HG02759 (cell line): ENCODE measurements at regions not wholly inside any gene's neighbourhood (a gene's known extent, or its start where the extent isn't known, plus 50 kb on each side); places are given as distances from the start of the nearest gene placed in this dataset.

Source experiments
- ATAC-seq: cut with Tn5 transposase; IDR thresholded peaks from one replicate; pipeline ENCODE4 v1.9.1; 2021; ENCODE audit warnings: mild to moderate bottlenecking, moderate library complexity; ENCODE audit not compliant: unreplicated experiment

DNA sequence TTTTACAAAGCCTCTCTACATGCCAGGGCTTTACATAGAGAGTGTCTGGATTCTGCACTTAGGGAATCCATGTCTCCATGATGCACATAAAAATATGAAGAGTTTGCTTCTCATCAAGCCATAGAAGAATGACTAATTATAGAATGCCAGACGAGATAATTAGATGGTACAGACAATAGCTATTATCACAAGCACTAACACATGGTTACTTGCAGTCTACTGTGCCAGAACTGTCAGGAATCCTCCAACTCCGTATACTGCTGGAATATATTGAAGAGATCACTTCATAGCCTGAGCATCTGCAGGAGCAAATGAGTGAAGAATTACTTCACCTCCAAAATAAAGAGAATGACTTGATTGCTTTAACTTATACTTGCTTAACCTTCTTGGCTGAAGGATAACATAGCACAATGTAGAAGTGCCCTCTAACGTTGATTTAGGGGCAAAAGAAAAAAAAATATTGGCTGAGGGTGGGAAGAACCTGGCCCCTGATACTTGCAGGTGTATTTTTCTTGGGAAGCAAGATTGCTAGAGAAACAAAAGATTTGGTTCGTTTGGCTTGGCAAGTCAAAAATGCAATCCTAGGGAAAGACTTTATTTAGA, 272.8 kb upstream of the FAR2 start:
- ATAC-seq: no peak

DNA sequence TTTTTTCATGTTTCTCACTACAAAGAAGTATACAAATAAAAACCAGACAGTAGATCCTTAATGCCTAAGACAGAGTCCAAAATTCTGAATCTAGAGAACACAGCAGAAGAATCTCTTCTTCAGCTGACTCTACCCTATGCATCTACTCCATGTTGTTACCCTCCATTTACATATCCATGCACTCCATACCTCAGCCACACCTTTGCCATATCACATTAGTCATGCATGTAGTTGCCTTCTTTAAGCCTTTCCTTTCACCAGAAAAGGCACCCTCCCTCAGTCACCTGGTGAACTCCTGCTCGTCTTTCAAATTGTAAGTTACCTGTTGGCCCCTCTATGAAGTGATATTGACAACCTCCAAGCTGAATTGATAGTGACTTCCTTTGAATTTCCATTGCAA, 271.2 kb upstream of the FAR2 start:
- no peak for ATAC-seq

DNA sequence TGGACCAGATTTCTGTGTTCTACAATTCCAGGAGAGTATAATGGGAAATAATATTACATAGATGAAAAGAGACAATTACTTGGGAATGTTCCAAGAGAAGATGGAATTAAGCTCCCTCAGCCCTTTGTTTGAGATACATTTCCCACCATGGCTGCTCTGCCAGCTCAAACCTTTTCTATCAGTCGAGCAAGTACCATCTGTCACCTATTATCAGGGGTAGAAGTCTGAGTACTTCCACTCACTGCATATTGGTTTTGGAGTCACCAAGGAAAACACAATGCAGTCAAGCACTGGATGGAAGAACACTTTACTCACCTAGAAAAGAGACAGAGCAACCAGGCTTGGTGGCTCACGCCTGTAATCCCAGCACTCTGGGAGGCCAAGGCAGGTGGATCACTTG, 270.4 kb upstream of the FAR2 start:
- ATAC-seq: no peak

DNA sequence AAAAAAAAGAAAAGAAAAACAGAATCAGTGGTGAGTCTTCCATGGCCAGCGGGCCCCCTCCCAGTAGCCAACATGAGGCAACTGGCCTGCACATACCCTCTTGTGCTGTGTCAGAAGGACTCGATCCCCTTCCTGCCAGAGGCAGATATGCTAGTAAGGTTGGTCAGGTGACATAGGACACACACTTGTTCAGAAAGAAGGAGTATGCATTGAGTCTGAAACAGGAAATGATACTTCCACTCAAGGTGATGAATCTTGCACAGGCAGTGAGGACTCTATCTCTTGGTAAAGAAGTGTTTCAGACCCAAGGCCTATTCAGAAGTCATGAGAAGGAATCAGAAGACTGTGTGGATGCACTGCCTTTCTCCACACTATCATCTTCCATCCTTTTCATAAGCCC, 269.7 kb upstream of the FAR2 start:
- ATAC-seq: peak; percentile 63

DNA sequence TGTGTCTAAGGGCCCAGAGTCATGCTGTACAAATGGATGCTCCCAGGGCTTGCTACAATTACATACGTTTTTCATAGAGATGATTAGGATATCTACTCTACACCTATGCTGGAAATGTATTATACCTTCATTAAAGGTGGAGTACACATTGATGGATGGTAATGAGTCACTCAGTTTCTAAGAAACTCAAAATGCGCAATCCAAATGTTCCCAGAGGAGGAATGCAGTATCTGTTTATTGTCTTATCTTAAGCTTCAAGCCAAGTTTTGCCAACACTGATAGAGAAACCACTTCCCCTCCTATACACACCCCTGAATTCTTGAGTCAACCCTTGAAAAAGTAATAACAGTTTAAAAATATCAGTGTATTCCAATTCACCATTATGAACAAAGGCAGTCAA, 266.6 kb upstream of the FAR2 start:
- no peak for ATAC-seq

DNA sequence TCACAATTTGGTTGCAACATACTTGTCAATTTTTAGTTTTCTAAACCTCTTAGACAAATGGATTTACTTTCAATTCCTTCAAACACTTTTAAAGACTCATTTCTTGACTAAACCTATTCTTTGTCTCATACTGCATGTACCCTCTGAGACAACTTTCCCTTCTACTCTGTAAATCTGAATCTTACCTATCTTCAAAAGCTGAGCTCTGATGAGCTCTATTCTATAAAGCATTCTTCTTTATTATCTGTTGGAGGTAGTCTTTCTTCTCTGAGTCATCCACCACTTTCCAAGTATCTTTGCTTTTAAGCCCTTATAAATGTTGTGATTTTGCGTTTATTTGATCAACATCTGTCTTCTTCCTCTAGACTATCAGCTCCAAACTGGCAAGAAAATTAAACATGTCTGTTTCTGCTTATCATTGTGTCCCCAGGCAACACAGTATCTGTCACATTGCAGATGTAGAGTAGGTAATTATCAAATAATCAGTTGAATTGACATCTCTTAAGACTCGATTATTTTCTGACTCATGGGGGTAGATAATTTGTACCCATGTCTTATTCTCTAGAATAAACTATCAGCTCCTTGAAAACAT, 265.6 kb upstream of the FAR2 start:
- no peak for ATAC-seq

DNA sequence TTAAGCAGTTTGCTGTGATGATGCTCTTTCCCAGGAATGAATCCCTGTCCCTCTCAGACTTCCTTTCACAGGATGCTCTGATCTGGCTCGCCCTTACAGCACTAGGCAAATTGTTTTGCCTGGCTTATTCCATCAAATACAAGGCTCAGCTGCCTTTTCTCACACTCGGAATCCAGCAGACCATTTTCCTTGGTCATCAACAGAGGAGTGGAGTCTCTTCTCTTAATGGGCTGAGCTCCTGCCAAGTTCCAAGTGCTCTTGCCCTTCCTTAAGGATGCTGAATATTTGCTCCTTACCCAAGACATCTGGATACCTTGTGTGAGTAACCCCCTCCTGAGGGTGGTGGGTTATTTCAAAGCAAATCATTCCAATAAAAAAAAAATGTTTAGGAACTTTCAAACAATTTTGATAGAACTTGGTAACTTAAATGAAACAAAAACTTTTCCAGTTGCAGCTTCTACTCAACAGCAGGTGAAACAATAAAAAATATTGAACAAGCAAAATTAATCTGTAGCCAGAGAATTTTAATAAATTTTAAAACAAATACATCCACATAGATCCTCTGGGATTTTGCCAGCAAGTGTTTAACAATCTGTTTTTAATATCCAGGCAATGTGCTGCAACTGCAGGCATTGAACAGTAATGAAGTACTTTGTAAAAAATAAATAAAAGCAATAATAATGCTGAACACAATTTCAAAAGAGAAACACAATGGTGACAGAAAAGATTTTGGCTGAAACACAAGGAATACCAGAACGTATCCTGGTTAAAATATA, 264.0 kb upstream of the FAR2 start:
- no peak for ATAC-seq

DNA sequence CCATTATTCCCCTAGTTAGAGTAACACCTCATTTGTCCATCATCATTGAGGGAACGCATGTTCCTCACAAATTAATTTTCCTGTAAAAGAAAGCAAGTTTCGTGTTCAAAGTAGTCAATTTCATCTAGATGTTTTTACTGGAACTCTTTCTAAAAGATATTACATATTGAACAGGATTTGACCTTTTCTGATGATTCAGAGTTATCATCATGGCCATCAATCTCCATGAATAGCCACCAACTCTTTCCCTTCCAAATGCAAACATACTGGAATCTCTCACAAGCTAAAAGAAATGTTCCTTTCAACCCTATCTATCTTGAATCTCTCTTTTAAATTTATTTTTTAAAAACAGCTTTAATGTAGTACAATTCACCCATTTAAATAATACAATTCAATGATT, 263.1 kb upstream of the FAR2 start:
- ATAC-seq: no peak

DNA sequence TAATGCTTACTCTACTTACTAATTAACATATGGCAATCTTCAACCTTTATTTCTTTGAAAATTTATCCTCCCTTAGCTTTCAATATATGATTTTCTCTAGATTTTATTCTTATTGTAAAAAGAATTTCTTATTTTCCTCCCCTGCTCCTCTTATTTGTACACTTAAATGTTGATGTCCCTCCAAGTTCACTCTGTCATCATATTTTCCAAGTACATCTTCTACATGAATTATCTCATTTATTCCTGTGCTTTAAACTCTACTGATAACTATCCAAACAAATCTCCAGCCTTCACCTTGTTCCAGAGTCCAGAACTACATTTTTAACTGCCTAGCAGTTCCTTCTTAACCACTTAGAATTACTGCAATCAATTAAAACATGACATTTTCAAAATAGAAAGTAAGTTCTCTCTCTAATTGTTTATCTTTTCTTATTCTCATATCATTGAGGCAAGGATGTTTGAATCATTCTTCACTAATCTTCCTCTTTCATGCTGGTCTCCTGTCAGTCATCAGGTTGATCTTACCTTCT, 261.6 kb upstream of the FAR2 start:
- no peak for ATAC-seq

DNA sequence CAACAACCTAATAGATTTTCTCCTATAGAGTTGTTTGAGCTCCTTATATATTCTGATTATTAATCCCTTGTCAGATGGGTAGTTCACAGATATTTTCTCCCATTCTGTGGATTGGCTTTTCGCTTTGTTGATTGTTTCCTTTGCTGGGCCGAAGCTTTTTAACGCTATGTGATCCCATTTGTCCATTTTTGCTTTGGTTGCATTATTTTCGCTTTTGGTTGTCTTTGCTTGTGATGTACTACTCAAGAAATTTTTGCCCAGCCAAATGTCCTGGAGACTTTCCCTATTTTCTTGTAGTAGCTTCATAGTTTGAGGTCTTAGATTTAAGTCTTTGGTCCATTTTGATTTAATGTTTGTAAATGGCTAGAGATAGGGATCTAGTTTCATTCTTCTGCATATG, 258.4 kb upstream of the FAR2 start:
- no peak for ATAC-seq

DNA sequence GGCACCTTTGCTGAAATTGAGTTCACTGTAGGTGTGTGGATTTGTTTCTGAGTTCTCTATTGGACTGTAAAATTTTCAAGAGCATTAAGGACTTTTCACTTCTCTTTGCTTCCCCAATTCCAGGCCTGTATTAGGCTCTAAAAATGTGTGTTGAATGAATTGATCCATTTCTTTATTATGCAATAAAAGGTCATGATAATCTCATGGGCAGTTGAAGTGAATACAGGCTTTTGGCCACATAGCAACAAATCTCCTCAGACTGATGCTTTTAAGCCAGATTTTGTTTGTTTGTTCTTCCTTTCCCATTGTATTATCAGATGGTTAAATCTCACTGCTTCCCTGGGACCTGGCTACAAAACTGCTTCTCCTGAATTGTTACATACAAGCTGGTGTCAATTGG, 258.0 kb upstream of the FAR2 start:
- no peak for ATAC-seq

DNA sequence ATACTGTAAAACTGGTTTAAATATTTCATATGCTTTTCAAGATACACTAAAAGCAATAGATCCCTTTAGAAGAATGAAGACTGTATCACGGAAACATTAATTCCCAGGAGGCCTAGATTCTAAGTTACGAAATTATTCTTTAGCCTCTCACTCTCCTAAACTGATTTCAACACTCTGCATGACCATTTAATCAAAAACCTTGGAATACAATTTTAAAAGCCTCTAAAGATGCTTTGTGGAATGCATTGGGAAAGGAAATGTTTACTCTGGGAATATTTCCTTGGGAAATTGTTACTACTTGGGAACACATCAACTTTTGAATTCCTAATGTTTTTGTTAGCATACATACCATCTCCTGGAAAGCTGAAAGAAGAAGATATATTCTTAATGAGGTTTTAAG, 255.7 kb upstream of the FAR2 start:
- ATAC-seq: no peak

DNA sequence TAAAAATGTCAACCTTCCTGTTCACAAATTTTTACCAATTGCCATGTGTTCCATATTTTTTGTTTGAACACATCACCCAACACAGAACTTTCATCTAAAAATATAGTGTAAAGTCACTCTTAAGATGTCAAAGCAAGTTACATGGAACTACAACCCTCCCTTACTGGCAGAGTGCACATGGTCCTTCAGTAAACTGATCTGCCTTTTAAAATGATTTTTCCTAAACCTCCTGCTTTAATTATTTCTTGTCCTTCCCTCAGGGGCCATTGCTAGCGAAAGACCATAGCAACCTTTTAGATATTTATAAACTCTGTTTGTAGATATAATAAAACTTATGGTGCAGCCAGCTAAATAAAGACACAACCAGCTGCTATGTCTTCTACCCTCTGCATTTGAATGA, 255.2 kb upstream of the FAR2 start:
- no peak for ATAC-seq

DNA sequence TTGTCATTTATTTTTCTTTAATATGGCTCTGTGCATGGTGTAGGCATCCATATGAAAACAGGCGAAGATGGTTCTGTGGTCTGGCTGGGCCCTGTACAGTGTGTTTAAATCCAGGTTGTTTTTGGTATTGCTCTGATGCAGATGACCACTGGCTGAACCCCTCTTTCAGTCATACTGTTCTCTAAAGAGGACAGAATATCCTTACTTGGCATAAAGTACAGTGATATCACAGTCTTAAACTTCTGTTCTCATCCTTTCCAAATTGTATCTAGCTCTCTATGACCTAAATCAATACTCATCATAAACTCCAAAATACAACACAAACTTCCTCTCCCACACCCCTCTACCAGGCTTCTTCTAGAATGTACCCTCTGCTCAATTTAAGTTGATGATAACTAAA, 252.7 kb upstream of the FAR2 start:
- no peak for ATAC-seq

DNA sequence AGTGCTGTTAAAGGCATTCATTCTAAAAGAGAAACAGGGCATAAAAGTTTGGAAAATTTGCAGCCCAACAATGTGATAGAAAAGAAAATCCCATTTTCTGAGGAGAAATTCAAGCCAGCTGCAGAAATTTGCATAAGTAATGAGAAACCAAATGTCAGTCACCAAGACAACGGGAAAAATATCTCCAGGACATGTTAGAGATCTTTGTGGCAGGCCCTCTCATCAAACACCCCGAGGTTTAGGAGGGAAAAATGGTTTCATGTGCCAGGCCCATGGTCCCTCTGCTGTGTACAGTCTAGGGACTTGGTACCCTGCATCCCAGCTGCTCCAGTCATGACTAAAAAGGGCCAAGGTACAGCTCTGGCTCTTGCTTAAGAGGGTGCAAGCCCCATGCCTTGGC, 251.0 kb upstream of the FAR2 start:
- ATAC-seq: no peak

DNA sequence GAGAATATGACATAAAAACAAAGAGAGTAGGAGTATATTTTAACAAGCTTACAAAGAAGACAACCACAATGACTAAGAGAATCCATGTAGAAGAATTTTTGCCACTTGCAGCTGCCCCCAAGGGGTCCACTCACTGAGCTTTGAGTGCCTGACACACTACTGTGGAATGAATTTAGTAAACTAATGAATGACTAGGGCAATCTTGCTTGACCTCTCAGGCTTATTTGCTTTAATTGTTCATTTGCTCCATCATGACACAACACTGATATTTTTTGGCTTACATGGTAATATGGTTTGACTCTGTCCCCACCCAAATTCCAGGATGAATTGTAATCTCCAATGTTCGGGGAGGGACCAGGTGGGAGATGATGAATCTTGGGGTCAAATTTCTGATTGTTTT, 249.1 kb upstream of the FAR2 start:
- ATAC-seq: no peak

DNA sequence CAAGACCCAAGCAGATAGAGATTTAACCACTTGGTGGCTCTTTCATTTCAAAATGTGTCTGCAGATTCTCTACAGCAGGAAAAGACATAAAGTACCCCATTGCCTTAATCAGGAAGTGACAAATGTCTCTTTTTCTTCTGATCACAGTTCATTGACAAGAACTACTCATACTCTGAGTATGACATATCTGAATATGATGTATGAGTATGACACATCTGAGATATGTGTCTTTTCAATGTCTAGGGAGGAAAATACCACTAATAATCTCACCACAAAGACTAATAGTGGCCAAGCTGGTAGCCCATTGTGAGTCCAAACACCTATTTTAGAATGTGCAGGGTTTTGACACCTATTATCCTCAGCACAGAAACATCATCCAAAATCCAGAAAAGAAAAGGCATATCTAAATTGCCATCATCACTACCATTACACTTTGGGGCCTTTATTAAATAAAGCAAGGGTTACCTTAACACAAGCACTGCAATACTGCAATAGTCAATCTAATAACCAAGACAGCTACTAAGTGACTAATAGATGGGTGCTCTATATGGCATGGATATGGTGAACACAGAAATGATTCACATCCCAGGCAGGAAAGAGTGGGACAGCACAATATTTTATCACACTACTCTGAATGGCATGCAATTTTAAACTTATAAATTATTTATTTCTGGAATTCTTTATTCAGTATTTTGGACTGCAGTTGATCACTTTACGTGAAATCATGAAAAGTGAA, 243.7 kb upstream of the FAR2 start:
- ATAC-seq: no peak

DNA sequence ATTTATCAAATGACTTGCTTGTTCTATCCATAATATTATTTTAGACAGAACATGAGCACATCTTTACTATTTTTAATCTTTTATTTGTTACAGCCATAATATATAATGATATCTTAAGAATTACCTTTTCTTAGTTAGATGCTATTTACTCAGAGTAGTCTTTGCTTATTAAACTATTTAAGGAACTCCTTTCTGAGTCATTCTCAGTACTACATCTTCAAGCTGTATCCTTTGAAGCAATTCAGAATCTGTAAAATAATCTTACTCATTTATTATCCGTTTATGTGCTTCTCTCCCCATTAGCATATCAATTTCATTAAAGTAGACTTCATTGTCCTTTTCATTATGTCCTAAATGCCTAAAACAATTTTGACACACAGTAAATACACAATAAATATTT, 240.4 kb upstream of the FAR2 start:
- no peak for ATAC-seq

DNA sequence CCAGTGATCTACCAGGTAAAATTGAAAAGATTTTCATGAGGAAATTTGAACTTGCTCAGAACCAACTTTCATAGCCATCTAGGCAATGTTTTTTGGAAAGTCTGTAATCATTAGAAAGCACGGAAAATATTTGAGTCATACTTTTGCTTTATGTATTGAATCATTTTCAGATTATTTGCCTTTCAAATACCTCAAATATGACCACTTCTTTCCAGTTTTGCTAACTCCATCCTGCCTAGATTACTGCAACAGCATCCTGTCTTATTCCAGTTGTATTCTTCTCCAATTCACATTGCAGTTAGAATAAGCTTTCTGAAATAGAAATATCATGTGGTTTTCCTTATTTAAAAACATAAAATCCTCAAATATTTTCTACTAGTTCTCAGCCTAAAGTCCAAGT, 239.8 kb upstream of the FAR2 start:
- no peak for ATAC-seq

DNA sequence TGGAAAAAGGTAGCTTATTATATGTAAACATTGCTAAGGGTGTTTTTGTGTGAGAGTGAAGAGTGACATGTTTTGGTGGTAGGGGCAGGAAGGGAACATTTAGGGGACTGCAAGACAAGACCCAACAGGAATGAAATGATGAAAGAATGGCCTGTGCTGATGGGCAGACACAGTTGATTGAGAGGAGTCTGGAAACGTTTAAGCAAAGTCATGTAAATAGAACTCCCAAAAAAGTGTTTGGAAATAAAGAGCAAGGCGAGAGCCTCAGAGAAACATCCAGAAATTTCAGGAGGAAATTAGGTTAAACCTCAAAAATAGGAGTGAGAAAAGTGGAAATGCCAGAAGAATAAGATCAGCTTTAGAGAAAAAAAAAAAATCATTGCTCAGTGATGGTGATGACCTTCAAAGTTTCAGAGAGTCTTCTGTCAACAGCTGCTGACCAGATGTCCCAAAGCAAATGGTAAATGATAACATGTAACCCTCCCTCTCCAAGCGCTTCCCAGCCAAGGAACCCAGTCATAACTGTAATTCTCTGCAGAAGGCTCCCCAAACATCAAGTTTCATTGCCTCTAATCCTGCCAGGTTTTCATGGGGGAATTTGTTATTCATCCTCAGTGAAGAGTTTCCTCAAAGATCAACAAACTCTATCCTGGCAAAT, 223.2 kb upstream of the FAR2 start:
- ATAC-seq: no peak

DNA sequence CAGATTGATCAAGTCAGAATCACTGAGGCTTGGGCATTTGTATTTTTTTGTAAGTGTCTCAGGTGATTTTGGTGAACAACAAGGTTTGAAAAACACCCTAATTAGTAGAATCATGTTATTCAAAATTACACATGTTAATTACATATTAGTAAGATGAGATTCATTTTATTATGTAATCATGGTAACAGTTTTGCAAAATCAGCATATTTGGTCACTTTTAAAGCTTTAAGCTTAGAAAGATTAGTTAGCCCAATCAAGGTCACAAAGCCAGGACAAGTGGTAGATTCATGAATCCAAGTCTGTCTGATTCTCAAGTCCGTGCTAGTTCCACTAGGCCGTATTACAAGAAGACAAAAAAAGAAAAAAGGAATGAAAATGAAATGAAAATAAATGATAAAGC, 218.4 kb upstream of the FAR2 start:
- ATAC-seq: no peak
